ENCODE measurements at regions not wholly inside any gene's neighbourhood (a gene's known extent, or its start where the extent isn't known, plus 50 kb on each side); places are given as distances from the start of the nearest gene placed in this dataset.

GRCh38 chr16:17983847-17984639 is 352.5 kb downstream of the NPIPA8 start:
- peak; percentile 31 for ATAC-seq
- no peak overlapping the region for H3K27ac ChIP-seq
- H3K4me1 ChIP-seq: no peaks in the 10 kb centered on the region
- H3K27me3 ChIP-seq: no peaks in the 10 kb centered on the region
- no peak overlapping the region for H3K4me3 ChIP-seq
- no peaks in the 10 kb centered on the region for H3K9me3 ChIP-seq
- H3K36me3 ChIP-seq: no peaks in the 10 kb centered on the region
- 82% methylated on average over 9 of the region's 10 CpGs; no CpG with 5 or more reads in 1 of the 2 donors for WGBS, 2 donors (ENCODE audit: low coverage in 1 of 2)
- no peak for TF ChIP-seq POLR2A (IDR thresholded peaks at IDR 0.05)
- no peak for TF ChIP-seq POLR2AphosphoS5 (IDR thresholded peaks at IDR 0.05)

GRCh38 chr16:17983114-17983513 is 353.4 kb downstream of the NPIPA8 start:
- no peak for ATAC-seq
- H3K36me3 ChIP-seq: no peaks in the 10 kb centered on the region
- no peaks in the 10 kb centered on the region for H3K9me3 ChIP-seq
- no peak overlapping the region for H3K27ac ChIP-seq
- WGBS, 2 donors (ENCODE audit: low coverage in 1 of 2): 47% methylated on average over 2 of the region's 2 CpGs; no CpG with 5 or more reads in 1 of the 2 donors
- H3K4me3 ChIP-seq: no peak overlapping the region
- no peak for TF ChIP-seq EP300 (IDR thresholded peaks at IDR 0.05)
- H3K4me1 ChIP-seq: no peaks in the 10 kb centered on the region
- peaks cover 6% of the 10 kb centered on the region for H3K27me3 ChIP-seq

- ATAC-seq: no peak
- no peaks in the 10 kb centered on the region for H3K4me1 ChIP-seq
- WGBS, 2 donors (ENCODE audit: low coverage in 1 of 2): 82 to 90% methylated on average over 6 of the region's 6 CpGs
- H3K27ac ChIP-seq: no peak overlapping the region
- no peaks in the 10 kb centered on the region for H3K36me3 ChIP-seq
- TF ChIP-seq EP300 (IDR thresholded peaks at IDR 0.05) (no peak), POLR2AphosphoS5 (IDR thresholded peaks at IDR 0.05) (no peak), POLR2A (IDR thresholded peaks at IDR 0.05) (no peak), CTCF (IDR thresholded peaks at IDR 0.05) (no peak)
- no peak overlapping the region for H3K4me3 ChIP-seq
- H3K9me3 ChIP-seq: no peaks in the 10 kb centered on the region
- peaks cover 14% of the 10 kb centered on the region for H3K27me3 ChIP-seq
These were observed 359.3 kb downstream of the NPIPA8 start for GRCh38 chr16:17977260-17977659.

- H3K27me3 ChIP-seq: peaks cover 18% of the 10 kb centered on the region
- TF ChIP-seq EP300 (IDR thresholded peaks at IDR 0.05): no peak
- TF ChIP-seq CTCF (IDR thresholded peaks at IDR 0.05): no peak
- TF ChIP-seq POLR2AphosphoS5 (IDR thresholded peaks at IDR 0.05): no peak
- TF ChIP-seq POLR2A (IDR thresholded peaks at IDR 0.05): no peak
- no peaks in the 10 kb centered on the region for H3K36me3 ChIP-seq
- no peak overlapping the region for H3K4me3 ChIP-seq
- H3K4me1 ChIP-seq: no peaks in the 10 kb centered on the region
- peak; percentile 60 for ATAC-seq
- WGBS, 2 donors (ENCODE audit: low coverage in 1 of 2): 44% methylated on average over 6 of the region's 15 CpGs; no CpG with 5 or more reads in 1 of the 2 donors
- H3K27ac ChIP-seq: peak overlapping the region in 2 of 4 donors; percentile 3 to 60
- H3K9me3 ChIP-seq: no peaks in the 10 kb centered on the region
These were observed 364.0 kb downstream of the NPIPA8 start for GRCh38 chr16:17972460-17972943.

GRCh38 chr16:17970816-17971331 is 365.7 kb downstream of the NPIPA8 start:
- H3K9me3 ChIP-seq: no peaks in the 10 kb centered on the region
- peak; percentile 80 for ATAC-seq
- H3K27ac ChIP-seq: peak overlapping the region in 1 of 4 donors; percentile 19
- H3K4me1 ChIP-seq: no peaks in the 10 kb centered on the region
- no peaks in the 10 kb centered on the region for H3K36me3 ChIP-seq
- TF ChIP-seq POLR2A (IDR thresholded peaks at IDR 0.05): no peak
- TF ChIP-seq POLR2AphosphoS5 (IDR thresholded peaks at IDR 0.05): no peak
- no peak for TF ChIP-seq EP300 (IDR thresholded peaks at IDR 0.05)
- peak in 1 of 4 experiments; percentile 6 for TF ChIP-seq CTCF (IDR thresholded peaks at IDR 0.05)
- peaks cover 26% of the 10 kb centered on the region for H3K27me3 ChIP-seq
- no peak overlapping the region for H3K4me3 ChIP-seq
- WGBS, 2 donors (ENCODE audit: low coverage in 1 of 2): 72 to 74% methylated on average over 3 of the region's 4 CpGs

All from gastroesophageal sphincter (tissue), 4 donors.